SK-N-SH (cell line): ENCODE measurements at regions not wholly inside any gene's neighbourhood (a gene's known extent, or its start where the extent isn't known, plus 50 kb on each side); places are given as distances from the start of the nearest gene placed in this dataset.

Experiments
- CTCF ChIA-PET: fragments of 300-600, 350-600 bp; formaldehyde crosslinking; extraction: SDS; loops from one replicate; lab custom pipeline; 2021; lab: Yijun Ruan, JAX
- POLR2A ChIA-PET: fragments of 350-600 bp; sonication (Branson Sonifier 250); formaldehyde crosslinking; extraction: SDS; loops from one replicate; lab custom pipeline; 2020; ENCODE audit warnings: antibody characterized with exemption, inconsistent platforms; lab: Yijun Ruan, JAX
- DNase-seq: peaks from one replicate; pipeline ENCODE4 v3.0.0; 2012
- H2AFZ ChIP-seq: fragments of 200-600 bp; sonication (generic); 2 replicates; pipeline ENCODE4 v1.8.1; 2016; ENCODE audit warnings: antibody characterized with exemption, mild to moderate bottlenecking, low read depth
- H3F3A ChIP-seq: fragments of 200-600 bp; sonication (generic); replicated peaks from 2 replicates; pipeline ENCODE3; 2016; ENCODE audit warnings: antibody characterized with exemption, mild to moderate bottlenecking; ENCODE audit not compliant: insufficient read depth
- H3K27ac ChIP-seq, 2 experiments: fragments of 200-500 bp in 1 of 2; fragments of 200-600 bp in 1 of 2; sonication (Bioruptor generic) in 1 of 2; sonication (generic), shearing (Covaris generic) in 1 of 2; 2 replicates each; pipeline versions ENCODE4 v1.5.1 to v1.6.1; 2014 to 2016; ENCODE audit warnings: low read depth in 2 of 2, inconsistent platforms in 1 of 2, low read length in 1 of 2, mild to moderate bottlenecking in 1 of 2, mixed read lengths in 1 of 2
- H3K27me3 ChIP-seq: fragments of 200-600 bp; sonication (generic), shearing (Covaris generic); 2 replicates; pipeline ENCODE4 v1.6.1; 2016; ENCODE audit warnings: mixed run types; ENCODE audit not compliant: insufficient read depth
- H3K36me3 ChIP-seq, 2 experiments: fragments of 200-500 bp in 1 of 2; fragments of 200-600 bp in 1 of 2; sonication (Bioruptor generic) in 1 of 2; sonication (generic) in 1 of 2; replicated peaks in 1 of 2; 2 replicates each; pipeline versions ENCODE3 to v1.5.1; 2014 to 2016; ENCODE audit warnings: low read length in 1 of 2, mild to moderate bottlenecking in 1 of 2; ENCODE audit not compliant: insufficient read depth in 2 of 2, control insufficient read depth in 1 of 2
- H3K4me1 ChIP-seq, 2 experiments: fragments of 200-500 bp in 1 of 2; fragments of 200-600 bp in 1 of 2; sonication (Bioruptor generic) in 1 of 2; sonication (generic), shearing (Covaris generic) in 1 of 2; 2 replicates each; pipeline versions ENCODE4 v1.5.1 to v1.6.1; 2014 to 2016; ENCODE audit warnings: low read depth in 1 of 2, low read length in 1 of 2, mixed run types in 1 of 2; ENCODE audit not compliant: insufficient read depth in 2 of 2, control insufficient read depth in 1 of 2
- H3K4me2 ChIP-seq: fragments of 200-600 bp; sonication (generic), shearing (Covaris generic); 2 replicates; pipeline ENCODE4 v1.6.1; 2017; ENCODE audit warnings: mixed run types
- H3K4me3 ChIP-seq, 2 experiments: fragments of 200-500 bp in 1 of 2; fragments of 200-600 bp in 1 of 2; sonication (Bioruptor generic) in 1 of 2; sonication (generic), shearing (Covaris generic) in 1 of 2; 2 replicates each; pipeline versions ENCODE4 v1.5.1 to v1.8.1; 2014 to 2016; ENCODE audit warnings: low read depth in 2 of 2, inconsistent platforms in 1 of 2, low read length in 1 of 2, mild to moderate bottlenecking in 1 of 2, mixed read lengths in 1 of 2, moderate library complexity in 1 of 2
- H3K79me2 ChIP-seq: fragments of 200-600 bp; sonication (generic); 2 replicates; pipeline ENCODE4 v1.8.1; 2017; ENCODE audit warnings: mild to moderate bottlenecking; ENCODE audit not compliant: insufficient read depth
- H3K9ac ChIP-seq: fragments of 200-600 bp; sonication (generic); 2 replicates; pipeline ENCODE4 v1.6.1; 2017; ENCODE audit warnings: mixed run types
- H3K9me2 ChIP-seq: fragments of 200-600 bp; sonication (generic); 2 replicates; pipeline ENCODE4 v1.6.1; 2017; ENCODE audit warnings: mixed run types
- H3K9me3 ChIP-seq: fragments of 200-600 bp; sonication (generic); 2 replicates; pipeline ENCODE4 v1.6.1; 2017; ENCODE audit warnings: mixed run types, mild to moderate bottlenecking, moderate library complexity
- H4K20me1 ChIP-seq: fragments of 200-600 bp; sonication (generic); 2 replicates; pipeline ENCODE4 v1.6.1; 2017; ENCODE audit warnings: mild to moderate bottlenecking, mixed run types; ENCODE audit not compliant: insufficient read depth
- EZH2phosphoT487 ChIP-seq: fragments of 200-600 bp; sonication (generic); IDR thresholded peaks from 2 replicates; pipeline ENCODE4 v1.6.1; 2017; ENCODE audit warnings: low read depth, mixed run types, mild to moderate bottlenecking, antibody characterized with exemption, moderate library complexity, borderline replicate concordance
- FOSL2 ChIP-seq: IDR thresholded peaks from 2 replicates; pipeline ENCODE4 v1.4.0; 2012; ENCODE audit warnings: low read depth, mild to moderate bottlenecking, moderate library complexity, borderline replicate concordance
- FOXM1 ChIP-seq: IDR thresholded peaks from 2 replicates; pipeline ENCODE4 v1.4.0; 2012; ENCODE audit warnings: low read depth, mild to moderate bottlenecking
- MEF2A ChIP-seq: IDR thresholded peaks from 2 replicates; pipeline ENCODE4 v1.4.0; 2012; ENCODE audit warnings: low read depth, borderline replicate concordance
- MXI1 ChIP-seq: IDR thresholded peaks from 2 replicates; pipeline ENCODE4 v1.6.1; 2012; ENCODE audit warnings: mild to moderate bottlenecking, low read depth, low read length, improper control_type of control experiment
- PBX3 ChIP-seq: IDR thresholded peaks from 2 replicates; pipeline ENCODE4; 2012
- RAD21 ChIP-seq: IDR thresholded peaks from 2 replicates; pipeline ENCODE4 v1.6.1; 2012; ENCODE audit warnings: mild to moderate bottlenecking, low read length
- REST ChIP-seq: IDR thresholded peaks from 2 replicates; pipeline ENCODE4 v1.6.1; 2012; ENCODE audit warnings: mild to moderate bottlenecking, low read depth, low read length, moderate library complexity
- SIN3A ChIP-seq: IDR thresholded peaks from 2 replicates; pipeline ENCODE4 v1.6.1; 2012; ENCODE audit warnings: low read depth, mild to moderate bottlenecking, low read length, moderate library complexity, borderline replicate concordance
- SMC3 ChIP-seq: IDR thresholded peaks from 2 replicates; pipeline ENCODE4 v1.6.1; 2012; ENCODE audit warnings: low read depth, low read length, improper control_type of control experiment
- TAF1 ChIP-seq: IDR thresholded peaks from 2 replicates; pipeline ENCODE4 v1.6.1; 2012; ENCODE audit warnings: low read depth, mild to moderate bottlenecking, low read length, moderate library complexity, borderline replicate concordance
- TEAD4 ChIP-seq: IDR thresholded peaks from 2 replicates; pipeline ENCODE4 v1.4.0; 2012; ENCODE audit warnings: mild to moderate bottlenecking, borderline replicate concordance; ENCODE audit not compliant: insufficient read depth
- YY1 ChIP-seq: IDR thresholded peaks from 2 replicates; pipeline ENCODE4 v1.4.0; 2012; ENCODE audit warnings: low read depth, mild to moderate bottlenecking
- ZBTB33 ChIP-seq: IDR thresholded peaks from 2 replicates; pipeline ENCODE4 v1.4.0; 2012; ENCODE audit warnings: low read depth, borderline replicate concordance
- WGBS: methylation state at CpG from one replicate; pipeline ENCODE4 v1.1.6; 2017; ENCODE audit warnings: low lambda C conversion rate; 5-methylcytosine and 5-hydroxymethylcytosine counted together
- TF ChIP-seq, protein P1 (sequence below): fragments of 200-600 bp; sonication (generic); IDR thresholded peaks from 2 replicates; pipeline ENCODE4 v1.6.1; 2017; ENCODE audit warnings: antibody characterized with exemption, mild to moderate bottlenecking, moderate library complexity

- no peak for TF ChIP-seq ZBTB33
Observed at GRCh38 chr3:104472221-104472620, 894.5 kb upstream of the ALCAM start (continued).

DNA sequence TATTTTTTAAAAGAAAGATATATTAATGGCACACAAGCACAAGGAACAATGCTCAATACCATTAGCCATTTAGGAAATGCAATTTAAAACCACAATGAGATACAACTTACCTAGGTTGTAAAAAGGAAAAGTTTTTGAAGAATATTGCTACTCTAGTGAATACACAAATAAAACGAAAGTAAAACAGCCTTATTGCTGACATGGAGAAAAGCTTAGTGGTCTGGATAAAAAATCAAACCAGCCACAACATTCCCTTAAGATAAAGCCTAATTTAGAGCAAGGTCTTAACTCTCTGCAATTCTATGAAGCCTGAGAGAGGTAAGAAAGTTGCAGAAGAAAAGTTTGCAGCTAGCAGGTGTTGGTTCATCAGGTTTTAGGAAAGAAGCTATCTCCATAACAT is 892.7 kb upstream of the ALCAM start:
- no peaks in the 10 kb centered on the region for H3K79me2 ChIP-seq
- peaks cover 0 to 5% of the 10 kb centered on the region in 2 experiments for H3K36me3 ChIP-seq
- ChIA-PET CTCF (no interaction called here), POLR2A (no interaction called here)
- no peak overlapping the region for H3K27ac ChIP-seq
- H3K27me3 ChIP-seq, result no peaks in the 10 kb centered on the region
- TF ChIP-seq EZH2phosphoT487 (no peak), ZBTB33 (no peak), TAF1 (no peak), MEF2A (no peak), RAD21 (no peak), MXI1 (no peak), REST (no peak), TEAD4 (no peak), PBX3 (no peak), SIN3A (no peak), SMC3 (no peak), YY1 (no peak), FOXM1 (no peak), FOSL2 (no peak)
- TF ChIP-seq, protein P1, sequence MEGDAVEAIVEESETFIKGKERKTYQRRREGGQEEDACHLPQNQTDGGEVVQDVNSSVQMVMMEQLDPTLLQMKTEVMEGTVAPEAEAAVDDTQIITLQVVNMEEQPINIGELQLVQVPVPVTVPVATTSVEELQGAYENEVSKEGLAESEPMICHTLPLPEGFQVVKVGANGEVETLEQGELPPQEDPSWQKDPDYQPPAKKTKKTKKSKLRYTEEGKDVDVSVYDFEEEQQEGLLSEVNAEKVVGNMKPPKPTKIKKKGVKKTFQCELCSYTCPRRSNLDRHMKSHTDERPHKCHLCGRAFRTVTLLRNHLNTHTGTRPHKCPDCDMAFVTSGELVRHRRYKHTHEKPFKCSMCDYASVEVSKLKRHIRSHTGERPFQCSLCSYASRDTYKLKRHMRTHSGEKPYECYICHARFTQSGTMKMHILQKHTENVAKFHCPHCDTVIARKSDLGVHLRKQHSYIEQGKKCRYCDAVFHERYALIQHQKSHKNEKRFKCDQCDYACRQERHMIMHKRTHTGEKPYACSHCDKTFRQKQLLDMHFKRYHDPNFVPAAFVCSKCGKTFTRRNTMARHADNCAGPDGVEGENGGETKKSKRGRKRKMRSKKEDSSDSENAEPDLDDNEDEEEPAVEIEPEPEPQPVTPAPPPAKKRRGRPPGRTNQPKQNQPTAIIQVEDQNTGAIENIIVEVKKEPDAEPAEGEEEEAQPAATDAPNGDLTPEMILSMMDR, result no peak
- H3K9me2 ChIP-seq, result no peaks in the 10 kb centered on the region
- H3F3A ChIP-seq, result no peaks in the 10 kb centered on the region
- WGBS, result 31% methylated on average over 1 of the region's 1 CpG
- H4K20me1 ChIP-seq, result no peaks in the 10 kb centered on the region
- H2AFZ ChIP-seq, result no peak overlapping the region
- H3K4me1 ChIP-seq, result no peaks in the 10 kb centered on the region
- DNase-seq, result no peak
- H3K4me2 ChIP-seq, result no peak overlapping the region
- H3K9me3 ChIP-seq, result no peaks in the 10 kb centered on the region; the same call in 1 of the 2 replicates
- H3K4me3 ChIP-seq, result no peak overlapping the region
- no peak overlapping the region for H3K9ac ChIP-seq
